ENCODE measurements at regions not wholly inside any gene's neighbourhood (a gene's known extent, or its start where the extent isn't known, plus 50 kb on each side); places are given as distances from the start of the nearest gene placed in this dataset.

GRCh38 chr15:61644550-61644949, 415.4 kb upstream of the RORA start:
- TF ChIP-seq CTCF (IDR thresholded peaks at IDR 0.05; ENCODE audit: low read depth, low read length) (no peak), EZH2phosphoT487 (IDR thresholded peaks at IDR 0.05; ENCODE audit: low read depth) (no peak)

Data from OCI-LY3 (cell line).